Fibroblast of skin of abdomen (primary cell): ENCODE measurements at regions not wholly inside any gene's neighbourhood (a gene's known extent, or its start where the extent isn't known, plus 50 kb on each side); places are given as distances from the start of the nearest gene placed in this dataset.
"Not testable (repeated sequence)": the region's sequence is repeated elsewhere in the genome, so short reads cannot be mapped to it uniquely, and the experiment has no call there.

Experiments used
- DNase-seq: peaks from one replicate; pipeline ENCODE4 v3.0.0-alpha.2; 2013

- DNase-seq: not testable (repeated sequence)
Measured at GRCh38 chr5:152026328-152027024, 101.8 kb upstream of the GLRA1 start.

DNA sequence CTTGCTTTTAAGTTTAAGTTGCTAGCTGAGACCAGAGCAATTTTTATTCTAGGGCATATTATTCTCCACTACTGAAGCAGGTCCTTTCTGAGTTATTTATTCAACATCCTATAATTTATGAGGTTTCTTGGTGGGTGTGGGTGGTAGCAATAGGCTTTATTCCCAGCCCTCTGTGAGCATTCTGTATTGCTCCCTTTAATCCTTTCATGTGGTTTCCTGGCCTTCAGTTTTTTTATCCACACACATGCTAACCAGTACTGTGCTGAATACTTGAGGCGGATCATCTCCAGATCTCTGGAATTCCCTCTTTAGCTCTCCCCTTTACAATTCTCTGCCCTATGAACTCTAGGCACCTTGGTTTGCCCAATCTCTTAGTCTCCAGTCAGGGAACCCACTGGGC is 91.8 kb upstream of the GLRA1 start:
- no peak for DNase-seq

DNA sequence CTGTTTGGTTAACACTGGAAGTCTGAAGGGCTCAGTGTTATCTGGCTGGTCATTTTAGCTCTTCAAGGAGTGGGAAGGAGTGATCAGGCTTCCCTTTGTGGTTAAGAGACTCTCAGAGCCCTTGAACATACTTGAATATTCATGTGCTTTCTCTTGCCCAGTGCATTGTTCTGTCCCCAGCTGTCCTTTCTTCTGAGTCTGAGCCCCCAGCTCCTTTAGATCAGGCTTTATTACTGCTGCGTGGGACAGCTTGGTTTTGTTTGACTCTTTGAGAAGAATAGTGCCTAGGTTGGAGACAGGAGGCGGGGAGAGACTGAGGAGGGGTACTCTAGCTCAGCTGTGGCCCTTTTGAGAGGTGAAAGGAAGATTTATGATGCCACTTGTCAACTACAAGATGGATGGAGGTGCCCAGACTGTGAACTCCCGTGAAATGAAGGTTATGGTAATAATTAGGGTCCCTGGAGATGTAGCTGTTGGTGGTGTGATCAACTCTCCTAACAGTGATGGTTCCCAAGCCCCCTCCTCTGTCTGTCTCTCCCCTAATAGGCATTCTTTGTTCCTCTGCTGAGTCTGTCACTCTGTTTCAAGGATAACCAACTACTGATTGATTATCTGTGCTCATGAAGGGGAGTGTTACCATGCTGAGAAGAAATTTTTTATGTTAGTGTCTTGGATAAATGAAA is 83.1 kb upstream of the GLRA1 start:
- no peak for DNase-seq

DNA sequence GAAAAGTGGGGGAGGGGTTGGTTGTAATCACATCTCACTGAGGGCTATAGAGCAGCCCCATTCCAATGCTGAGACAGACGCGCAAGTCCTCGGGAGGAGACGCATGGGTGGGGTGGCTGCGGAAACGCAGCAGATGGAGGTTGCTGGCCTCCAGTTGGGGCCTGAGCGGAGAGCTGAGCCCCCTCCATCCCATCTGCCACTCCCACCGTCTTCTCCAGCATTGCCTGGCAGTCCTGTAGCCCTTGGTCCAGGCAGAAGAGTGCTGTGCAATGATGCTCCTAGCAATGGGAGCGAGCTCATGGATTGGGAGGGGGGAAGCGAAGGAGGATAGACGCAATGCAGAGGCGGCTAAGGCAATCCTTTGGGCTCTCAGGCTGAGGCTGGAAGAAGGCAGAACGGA is 79.4 kb upstream of the GLRA1 start:
- no peak for DNase-seq
